Osteocyte (in vitro differentiated cells): ENCODE measurements at regions not wholly inside any gene's neighbourhood (a gene's known extent, or its start where the extent isn't known, plus 50 kb on each side); places are given as distances from the start of the nearest gene placed in this dataset.

ENCODE experiments used
- DNase-seq: peaks from one replicate; pipeline ENCODE4 v3.0.0; 2021; ENCODE audit warnings: mixed read lengths; ENCODE audit not compliant: unreplicated experiment; ENCODE audit errors: extremely low spot score
- H3K27ac Mint-ChIP-seq: one replicate; pipeline ENCODE4 v1.8.0; 2021; ENCODE audit warnings: mild to moderate bottlenecking, mixed read lengths; ENCODE audit not compliant: unreplicated experiment
- H3K27me3 Mint-ChIP-seq: one replicate; pipeline ENCODE4 v1.8.0; 2021; ENCODE audit warnings: mixed read lengths; ENCODE audit not compliant: unreplicated experiment
- H3K36me3 Mint-ChIP-seq: one replicate; pipeline ENCODE4 v1.8.0; 2021; ENCODE audit warnings: mixed read lengths; ENCODE audit not compliant: unreplicated experiment
- H3K4me1 Mint-ChIP-seq: one replicate; pipeline ENCODE4 v1.8.0; 2021; ENCODE audit warnings: mixed read lengths; ENCODE audit not compliant: unreplicated experiment
- H3K4me3 Mint-ChIP-seq: one replicate; pipeline ENCODE4 v1.8.0; 2021; ENCODE audit warnings: mild to moderate bottlenecking, moderate library complexity, mixed read lengths; ENCODE audit not compliant: unreplicated experiment
- H3K9me3 Mint-ChIP-seq: one replicate; pipeline ENCODE4 v1.8.0; 2021; ENCODE audit warnings: mixed read lengths; ENCODE audit not compliant: unreplicated experiment
- TF ChIP-seq, protein P1 (sequence below): fragments of 200-600 bp; sonication (generic); IDR thresholded peaks from 2 replicates; pipeline ENCODE4 v1.5.0; 2021; ENCODE audit warnings: antibody characterized with exemption, mild to moderate bottlenecking, moderate library complexity

DNA sequence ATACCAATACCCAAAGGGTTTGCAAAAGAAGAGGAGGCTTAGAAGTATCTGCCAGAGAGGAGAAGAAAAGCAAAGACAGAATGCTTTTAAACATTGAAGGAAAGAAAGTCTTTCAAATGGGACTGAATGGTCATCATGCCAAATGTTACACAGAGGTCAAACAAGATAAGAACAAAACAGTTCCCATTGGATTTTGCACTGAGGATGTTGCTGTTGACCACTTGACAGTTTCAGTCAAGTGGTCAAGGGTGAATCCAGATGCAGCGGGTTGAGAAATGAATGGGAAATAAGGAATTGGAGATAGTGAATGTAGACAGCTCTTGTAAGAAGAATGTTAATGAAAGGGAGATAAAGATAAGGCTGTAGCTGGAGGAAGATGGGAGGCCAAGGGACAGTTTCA, 64.8 kb upstream of the FGG start:
- peaks cover 5% of the 10 kb centered on the region for H3K27me3 Mint-ChIP-seq
- no peaks in the 10 kb centered on the region for H3K9me3 Mint-ChIP-seq
- H3K4me1 Mint-ChIP-seq = no peaks in the 10 kb centered on the region
- no peak for DNase-seq
- no peak overlapping the region for H3K27ac Mint-ChIP-seq
- H3K4me3 Mint-ChIP-seq = no peak overlapping the region
- TF ChIP-seq, protein P1, sequence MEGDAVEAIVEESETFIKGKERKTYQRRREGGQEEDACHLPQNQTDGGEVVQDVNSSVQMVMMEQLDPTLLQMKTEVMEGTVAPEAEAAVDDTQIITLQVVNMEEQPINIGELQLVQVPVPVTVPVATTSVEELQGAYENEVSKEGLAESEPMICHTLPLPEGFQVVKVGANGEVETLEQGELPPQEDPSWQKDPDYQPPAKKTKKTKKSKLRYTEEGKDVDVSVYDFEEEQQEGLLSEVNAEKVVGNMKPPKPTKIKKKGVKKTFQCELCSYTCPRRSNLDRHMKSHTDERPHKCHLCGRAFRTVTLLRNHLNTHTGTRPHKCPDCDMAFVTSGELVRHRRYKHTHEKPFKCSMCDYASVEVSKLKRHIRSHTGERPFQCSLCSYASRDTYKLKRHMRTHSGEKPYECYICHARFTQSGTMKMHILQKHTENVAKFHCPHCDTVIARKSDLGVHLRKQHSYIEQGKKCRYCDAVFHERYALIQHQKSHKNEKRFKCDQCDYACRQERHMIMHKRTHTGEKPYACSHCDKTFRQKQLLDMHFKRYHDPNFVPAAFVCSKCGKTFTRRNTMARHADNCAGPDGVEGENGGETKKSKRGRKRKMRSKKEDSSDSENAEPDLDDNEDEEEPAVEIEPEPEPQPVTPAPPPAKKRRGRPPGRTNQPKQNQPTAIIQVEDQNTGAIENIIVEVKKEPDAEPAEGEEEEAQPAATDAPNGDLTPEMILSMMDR = no peak
- H3K36me3 Mint-ChIP-seq = no peaks in the 10 kb centered on the region

DNA sequence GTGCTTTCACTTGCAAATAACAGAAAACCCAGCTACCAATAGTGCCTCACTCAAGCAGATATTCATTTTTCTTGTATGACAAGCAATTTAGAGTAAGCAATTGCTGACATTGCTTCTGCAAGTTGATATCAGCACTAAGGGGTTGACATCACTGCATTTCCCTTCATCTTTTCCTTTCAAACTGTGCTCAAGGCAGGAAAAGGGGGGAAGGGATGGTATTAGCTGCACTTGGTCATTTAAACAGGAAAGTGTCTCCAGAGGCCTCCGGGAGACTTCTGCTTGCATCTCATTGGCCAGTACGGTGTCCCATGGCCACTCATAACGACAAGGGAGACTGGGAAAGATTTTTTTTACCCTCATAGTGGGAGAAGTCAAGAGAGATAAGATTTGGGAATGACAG, 65.5 kb upstream of the FGG start:
- TF ChIP-seq, protein P1 = no peak
- H3K4me1 Mint-ChIP-seq = no peaks in the 10 kb centered on the region
- peaks cover 5% of the 10 kb centered on the region for H3K27me3 Mint-ChIP-seq
- no peak for DNase-seq
- H3K27ac Mint-ChIP-seq = no peak overlapping the region
- H3K36me3 Mint-ChIP-seq = no peaks in the 10 kb centered on the region
- H3K9me3 Mint-ChIP-seq = no peaks in the 10 kb centered on the region
- H3K4me3 Mint-ChIP-seq = no peak overlapping the region

DNA sequence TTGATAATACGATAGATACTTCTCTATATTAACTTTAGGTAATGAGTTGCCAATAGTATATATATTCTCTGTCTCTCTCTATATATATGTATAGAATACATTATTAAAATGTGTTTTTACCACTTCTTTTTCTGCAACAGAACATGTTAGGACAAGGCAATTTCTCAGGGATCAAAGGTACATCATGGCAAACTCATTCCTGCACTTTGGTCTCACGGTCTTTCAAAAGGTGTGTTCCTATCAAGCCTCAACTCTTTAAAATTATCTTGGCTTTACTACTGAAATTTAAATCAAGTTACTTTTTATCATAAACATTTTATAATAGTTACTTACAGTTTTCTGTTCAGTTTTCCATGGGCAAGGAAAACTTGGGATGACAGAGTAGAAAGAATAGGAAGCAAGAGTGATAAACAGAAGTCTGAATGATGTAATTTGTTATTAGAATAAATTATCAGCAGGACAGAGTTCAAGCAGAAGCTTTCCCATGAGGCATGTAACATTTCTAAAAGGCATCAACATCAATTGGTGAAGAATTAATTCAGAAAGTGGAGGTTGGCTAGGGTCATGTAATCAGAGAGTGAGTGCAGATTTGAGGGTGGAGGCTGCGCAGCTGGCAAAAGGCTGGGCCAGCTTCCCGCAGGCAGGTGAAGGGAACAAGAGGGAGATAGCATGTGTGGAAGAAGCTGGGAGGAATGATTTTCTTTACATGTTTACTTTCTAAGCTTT, 59.7 kb upstream of the LRAT start:
- H3K9me3 Mint-ChIP-seq = no peaks in the 10 kb centered on the region
- no peak overlapping the region for H3K4me3 Mint-ChIP-seq
- no peak for DNase-seq
- no peaks in the 10 kb centered on the region for H3K27me3 Mint-ChIP-seq
- no peak overlapping the region for H3K27ac Mint-ChIP-seq
- H3K4me1 Mint-ChIP-seq = no peaks in the 10 kb centered on the region
- no peaks in the 10 kb centered on the region for H3K36me3 Mint-ChIP-seq
- TF ChIP-seq, protein P1 = no peak

DNA sequence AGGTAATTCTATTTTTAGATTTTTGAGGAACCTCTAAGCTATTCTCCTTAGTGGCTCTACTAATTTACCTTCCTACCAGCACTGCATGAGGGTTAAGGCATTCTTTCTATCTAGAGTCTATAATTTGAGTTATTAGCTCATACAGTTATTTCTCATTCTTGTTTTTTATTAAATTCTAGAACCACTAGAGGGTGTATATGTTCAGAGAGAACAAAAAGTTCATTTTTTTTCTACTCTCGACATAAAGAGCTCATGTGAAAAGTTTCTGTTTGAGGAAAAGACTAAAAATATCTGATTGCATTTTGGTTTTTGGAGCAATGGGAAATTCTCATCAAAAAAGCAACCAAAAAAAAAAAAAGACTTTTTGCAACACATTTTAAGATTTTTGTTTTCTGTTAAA, 57.0 kb upstream of the LRAT start:
- H3K27me3 Mint-ChIP-seq = no peaks in the 10 kb centered on the region
- TF ChIP-seq, protein P1 = peak; percentile 23

DNA sequence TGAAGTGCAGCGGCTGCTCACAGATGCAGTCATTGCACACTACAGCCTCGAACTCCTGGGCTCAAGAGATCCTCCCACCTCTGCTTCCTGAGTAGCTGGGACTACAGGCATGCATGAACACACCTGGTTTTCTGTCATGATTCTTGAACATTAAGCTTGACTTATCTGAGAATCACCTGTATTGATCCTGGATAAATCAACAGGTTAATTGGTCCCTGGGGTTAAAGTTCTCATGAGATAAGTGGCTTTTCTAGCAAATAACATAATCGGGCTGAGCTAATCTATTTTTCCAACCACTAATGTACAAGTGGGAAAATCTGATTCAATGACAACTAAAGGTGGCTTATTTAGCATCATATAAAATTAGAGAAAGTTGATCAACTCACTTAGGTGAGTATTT, 56.0 kb upstream of the LRAT start:
- Mint-ChIP-seq H3K4me3 (no peak overlapping the region), H3K9me3 (no peaks in the 10 kb centered on the region), H3K36me3 (no peaks in the 10 kb centered on the region), H3K27me3 (no peaks in the 10 kb centered on the region), H3K27ac (no peak overlapping the region), H3K4me1 (no peaks in the 10 kb centered on the region)
- TF ChIP-seq, protein P1 = no peak
- DNase-seq = no peak

More for the DNA sequence above, 57.0 kb upstream of the LRAT start:
- no peaks in the 10 kb centered on the region for H3K9me3 Mint-ChIP-seq
- H3K4me3 Mint-ChIP-seq = no peak overlapping the region
- H3K4me1 Mint-ChIP-seq = no peaks in the 10 kb centered on the region
- DNase-seq = no peak
- H3K27ac Mint-ChIP-seq = no peak overlapping the region
- no peaks in the 10 kb centered on the region for H3K36me3 Mint-ChIP-seq
